ENCODE measurements at regions not wholly inside any gene's neighbourhood (a gene's known extent, or its start where the extent isn't known, plus 50 kb on each side); places are given as distances from the start of the nearest gene placed in this dataset.

DNA sequence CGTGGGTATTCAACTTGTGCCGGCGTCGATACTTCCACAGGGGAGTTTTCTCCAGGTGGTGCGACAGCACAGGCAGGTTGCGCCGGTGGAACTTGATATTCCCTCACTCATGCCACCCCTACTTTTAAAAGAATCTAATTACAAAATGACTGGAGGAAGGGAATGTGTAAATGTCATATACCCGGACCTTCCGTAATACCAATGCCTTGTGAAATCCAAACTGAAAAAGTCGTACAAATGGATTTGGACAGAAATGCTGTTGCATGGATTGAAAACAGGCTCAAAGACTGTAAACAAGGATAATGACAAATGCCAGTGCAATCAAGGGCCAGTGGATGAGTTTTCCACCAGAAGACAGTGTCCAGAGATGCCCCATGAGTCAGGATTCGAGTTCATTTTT is 235.3 kb upstream of the USP25 start:
- DNase-seq, result no peak

DNA sequence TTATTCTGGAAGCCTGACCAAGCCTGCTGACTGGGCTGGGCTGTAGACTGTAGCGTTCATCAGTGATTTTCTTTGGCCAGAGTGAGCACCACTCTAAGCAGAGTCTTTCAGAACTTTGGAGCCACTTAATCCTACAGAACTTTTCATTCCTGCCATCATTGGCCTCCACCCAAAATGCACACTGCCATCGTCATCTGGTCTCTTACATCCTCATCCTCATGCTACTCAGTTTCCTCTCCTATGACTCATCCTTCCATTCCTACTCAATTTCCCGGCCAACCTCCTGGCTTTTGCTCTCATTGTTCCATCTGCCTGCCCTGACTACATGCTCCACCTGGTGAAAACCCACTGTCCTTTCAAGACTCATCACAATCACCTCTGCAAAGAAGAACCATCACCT is 233.8 kb upstream of the USP25 start:
- DNase-seq, result no peak

DNA sequence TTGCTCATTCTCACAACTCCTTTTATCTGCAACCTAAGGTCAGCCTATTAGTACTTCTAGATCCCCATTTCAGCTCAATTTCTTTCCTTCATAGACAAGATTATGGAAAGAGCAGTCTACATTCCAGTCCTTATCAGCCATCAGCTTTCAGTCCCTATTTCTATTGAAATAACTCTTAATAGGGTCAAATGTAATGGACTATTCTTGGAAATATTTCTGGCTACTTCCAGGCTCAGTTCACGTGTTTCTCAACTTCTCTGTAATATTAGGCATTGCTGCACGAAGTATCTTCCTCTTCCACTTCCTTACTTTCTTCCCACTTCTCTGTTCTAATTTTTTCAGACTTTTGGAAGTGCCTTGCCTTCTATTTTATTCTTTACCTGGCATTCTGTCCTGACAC is 232.9 kb upstream of the USP25 start:
- DNase-seq, result no peak

DNA sequence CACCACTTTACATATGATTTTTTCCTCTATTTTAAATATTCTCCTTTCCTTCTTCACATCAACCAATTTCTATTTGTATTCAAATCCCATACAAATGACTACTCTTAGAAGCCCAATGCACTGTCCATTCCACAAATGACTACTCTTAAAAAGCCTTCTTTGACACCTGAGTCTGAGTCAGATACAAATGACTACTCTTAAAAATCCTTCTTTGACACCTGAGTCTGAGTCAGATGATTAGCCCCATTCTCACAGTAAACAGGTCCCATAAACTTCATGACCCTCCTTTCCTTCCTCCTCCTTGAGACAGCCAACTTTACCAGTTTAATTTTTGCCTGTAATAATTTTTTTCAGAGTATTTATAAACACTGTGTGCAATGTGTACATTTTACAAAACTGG is 231.3 kb upstream of the USP25 start:
- no peak for DNase-seq

DNA sequence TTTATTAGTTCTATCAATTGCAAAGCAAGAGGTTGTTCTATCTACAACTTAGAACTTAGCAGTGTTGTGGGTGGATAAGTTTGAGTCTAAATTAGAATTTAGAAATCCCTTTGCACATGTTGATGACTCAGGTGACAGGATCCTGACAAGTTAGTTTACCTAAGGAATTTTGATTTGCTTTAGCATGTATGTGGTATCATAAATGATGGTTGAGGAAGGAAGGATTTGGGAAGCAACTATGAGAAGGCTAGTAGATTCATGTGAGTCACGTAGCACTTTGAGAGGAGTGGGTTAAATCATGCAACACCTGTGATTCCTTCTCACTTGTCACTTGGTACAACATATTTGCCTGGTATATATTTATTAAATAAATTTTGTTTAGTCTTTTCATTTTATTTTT is 223.7 kb upstream of the USP25 start:
- DNase-seq, result no peak

DNA sequence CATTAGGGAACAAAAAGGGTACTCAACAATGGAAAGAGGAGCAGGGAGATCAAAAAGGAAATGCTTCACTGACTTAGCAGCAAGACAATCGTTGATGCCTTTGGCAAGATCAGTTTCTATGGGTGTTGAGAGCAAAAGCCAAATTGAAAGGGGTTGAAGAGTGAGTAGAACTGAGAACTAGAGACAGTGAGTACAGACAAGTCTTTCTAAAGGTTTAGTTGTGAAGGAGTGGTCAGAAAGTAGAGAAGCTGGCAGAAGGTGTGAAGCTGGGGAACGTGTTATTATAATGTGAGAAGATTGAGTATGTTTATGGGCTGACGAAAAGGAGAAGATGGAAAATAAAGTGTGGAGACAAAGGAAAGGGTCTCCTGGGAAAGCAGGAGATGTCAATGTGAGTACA is 221.2 kb upstream of the USP25 start:
- no peak for DNase-seq

DNA sequence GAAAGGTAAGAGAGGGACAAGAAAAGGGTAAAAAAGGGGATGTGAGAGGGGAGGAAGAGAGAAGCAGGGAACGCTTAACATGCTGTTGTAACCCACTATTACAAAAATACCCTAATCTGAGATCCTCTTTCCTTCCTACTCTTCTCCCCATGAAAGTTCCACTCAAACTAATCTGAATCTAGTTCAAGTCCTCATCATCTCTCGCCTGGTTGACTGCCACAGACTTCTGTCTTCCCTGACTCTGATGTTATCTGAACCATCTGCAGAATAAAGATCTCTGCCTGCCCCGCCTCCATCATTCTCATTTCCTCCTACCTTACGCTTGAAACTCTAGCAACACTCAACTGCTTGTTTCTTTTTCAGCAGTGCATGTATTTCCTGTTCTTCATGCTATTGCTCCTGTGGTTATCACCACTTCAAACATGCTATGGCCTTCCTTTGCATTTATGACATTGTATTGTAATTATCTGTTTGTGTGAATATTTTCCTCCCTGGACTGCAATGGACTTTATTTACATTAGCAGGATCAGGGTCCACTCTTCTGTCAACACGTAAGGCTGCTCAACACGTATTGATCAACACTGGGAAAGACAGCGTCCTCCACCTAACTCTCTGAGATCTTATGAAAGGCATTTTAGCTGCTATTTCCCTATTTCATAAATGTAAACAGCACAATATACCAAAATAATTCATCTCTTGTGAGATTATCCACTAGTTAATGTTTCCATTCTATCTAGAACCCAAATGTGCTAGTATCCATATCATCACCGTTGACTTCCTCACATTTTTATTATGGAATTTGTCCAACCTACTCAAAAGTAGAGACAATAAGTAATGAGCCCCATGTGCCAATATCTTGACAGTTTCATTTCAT is 215.5 kb upstream of the USP25 start:
- DNase-seq, result peak; percentile 40

DNA sequence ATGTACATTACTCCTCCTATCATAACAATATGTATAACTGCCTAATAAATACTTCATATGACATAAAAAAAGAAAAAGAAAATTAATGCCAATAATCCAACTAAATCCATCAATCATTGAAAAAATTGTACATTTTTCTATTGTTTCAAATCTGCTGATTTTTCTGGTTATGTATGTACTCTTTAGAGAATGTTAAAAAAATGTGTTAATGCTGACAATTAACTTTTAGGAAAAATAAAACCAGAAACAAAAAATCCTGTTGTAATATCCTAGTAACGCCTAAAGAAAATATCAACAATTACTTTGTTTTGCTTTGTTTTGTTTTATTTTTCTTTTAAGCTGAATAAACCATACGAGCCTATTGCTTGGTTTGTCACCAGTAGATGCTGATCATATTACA is 213.9 kb upstream of the USP25 start:
- DNase-seq, result no peak

DNA sequence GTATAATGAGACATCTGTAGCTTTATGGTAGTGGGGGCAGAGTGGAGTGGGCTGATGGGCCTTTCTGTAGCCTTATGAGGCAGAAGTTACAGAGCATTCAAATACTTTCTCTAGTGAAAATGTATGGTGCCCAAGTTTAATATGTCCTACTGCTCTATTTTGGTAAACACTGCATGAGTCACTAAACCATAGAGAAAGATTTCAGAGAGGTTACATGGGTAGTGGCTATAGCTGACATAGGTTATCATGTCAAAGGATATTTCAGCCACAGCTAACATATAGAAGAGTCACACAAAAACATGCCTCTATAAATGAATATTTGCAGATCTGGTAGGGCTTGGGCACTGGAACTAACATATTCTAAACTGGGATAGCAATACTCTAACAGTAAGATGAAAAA is 212.4 kb upstream of the USP25 start:
- DNase-seq, result no peak

DNA sequence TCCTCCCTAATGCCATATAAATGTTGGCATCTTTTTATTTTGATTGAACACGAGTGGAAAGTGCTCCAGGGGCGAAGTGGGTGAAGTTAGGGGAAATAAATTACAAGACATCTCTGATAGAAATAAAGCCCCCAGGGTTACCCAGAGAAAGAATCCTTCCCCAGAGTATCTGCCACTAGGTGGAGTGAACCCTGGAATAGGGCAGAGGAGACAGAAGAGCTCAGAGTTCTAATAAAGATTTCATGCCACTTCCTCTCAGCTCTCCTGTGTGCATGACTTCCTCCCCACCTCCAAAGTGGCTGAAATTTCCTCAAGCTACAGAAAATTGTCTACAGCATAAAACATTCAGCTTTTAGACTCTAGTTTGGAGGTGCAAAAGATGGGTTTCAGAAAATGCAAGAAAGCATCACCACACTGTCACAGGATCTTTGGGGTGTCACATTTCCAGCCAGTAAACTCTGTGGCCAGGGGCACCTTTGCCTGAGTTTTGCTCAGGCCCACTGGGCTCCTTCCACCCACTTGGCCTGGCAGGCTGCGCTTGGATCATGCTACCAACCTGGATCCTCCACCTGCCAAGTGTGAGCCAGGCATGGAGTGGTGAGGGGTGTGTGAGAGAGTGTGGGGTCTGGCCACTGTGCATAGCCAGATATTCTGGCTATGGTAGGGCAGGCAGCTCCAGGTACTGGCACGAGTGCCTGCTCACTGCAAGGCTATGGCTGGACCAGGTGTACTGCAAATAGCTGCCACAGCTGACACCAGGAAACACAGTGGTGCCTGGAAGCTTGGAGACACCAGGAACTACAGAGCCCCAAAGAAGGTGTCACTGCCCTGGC is 208.8 kb upstream of the USP25 start:
- DNase-seq, result no peak

DNA sequence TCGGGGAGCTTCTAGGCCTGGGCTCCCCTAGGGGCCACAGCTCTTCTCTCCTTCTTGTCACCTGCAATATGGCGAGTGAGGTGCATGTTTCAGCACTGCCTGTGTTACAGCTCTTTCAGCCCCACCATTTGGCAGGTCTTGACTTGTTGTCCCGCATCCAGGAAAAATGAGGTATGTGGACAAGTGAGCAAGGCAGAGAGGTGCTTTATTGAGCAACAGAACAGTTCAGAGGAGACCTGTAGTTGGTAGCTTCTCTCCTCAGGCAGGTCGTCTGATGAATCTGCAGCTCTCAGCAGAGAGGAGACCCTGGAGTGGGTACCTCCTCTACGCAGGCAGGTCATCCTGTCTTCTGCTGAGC is 208.2 kb upstream of the USP25 start:
- DNase-seq, result no peak

DNA sequence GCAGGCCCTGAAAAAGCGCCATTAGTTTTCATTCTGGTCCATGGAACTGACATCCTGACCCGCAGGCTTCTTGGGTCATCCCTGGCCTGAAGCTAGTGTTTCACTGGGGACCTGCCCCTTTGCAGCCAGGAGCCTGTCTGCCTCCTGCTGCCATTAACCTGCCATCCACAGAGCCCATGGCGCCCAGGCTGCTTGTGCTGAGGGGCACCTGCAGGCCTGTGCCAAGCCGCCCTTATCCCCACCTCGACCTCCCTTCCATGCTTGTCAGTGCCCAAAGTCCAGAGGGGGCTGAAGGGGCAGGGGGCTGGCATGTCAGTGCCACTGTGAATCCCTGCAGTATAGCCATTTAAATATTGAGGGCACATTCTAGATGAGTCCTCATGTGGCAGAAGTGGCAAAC is 207.6 kb upstream of the USP25 start:
- DNase-seq, result no peak

DNA sequence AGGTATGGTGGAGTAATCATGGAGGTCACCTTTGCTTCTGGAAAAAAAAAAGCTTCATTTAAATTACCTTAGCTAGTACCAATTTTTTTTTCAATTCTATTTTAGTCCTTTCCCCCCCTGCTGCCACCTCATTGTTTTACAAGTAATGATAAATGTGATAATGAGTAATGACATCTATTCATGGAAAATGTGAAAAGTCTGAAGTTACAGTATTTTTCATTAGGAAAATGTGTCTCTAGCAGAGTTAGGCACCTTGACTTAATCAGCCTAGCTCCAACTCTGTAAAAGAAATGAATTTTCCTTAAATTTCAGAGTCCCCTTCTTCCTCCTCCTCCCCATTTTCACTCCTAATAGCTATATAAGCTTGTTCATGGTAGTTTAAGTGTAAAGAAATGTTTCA is 204.9 kb upstream of the USP25 start:
- DNase-seq, result no peak

DNA sequence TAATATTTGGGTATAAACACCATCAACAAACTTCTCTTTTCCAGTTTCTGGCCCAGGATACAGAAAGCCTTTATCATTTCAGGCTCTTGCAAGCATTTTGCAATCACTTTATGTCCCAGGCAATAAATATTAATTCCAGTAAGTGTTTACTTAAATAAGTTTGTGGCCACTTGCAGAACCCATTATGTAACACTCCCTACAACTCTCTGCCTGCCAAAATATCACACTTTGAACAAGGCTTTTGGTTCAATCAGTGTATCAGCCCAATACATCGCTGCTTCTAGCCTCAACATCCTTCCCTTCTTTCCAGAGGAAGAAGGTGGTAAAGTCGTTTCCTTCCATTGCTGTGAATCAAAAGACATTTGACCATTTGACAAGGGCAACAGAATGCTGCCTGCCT is 203.0 kb upstream of the USP25 start:
- no peak for DNase-seq

DNA sequence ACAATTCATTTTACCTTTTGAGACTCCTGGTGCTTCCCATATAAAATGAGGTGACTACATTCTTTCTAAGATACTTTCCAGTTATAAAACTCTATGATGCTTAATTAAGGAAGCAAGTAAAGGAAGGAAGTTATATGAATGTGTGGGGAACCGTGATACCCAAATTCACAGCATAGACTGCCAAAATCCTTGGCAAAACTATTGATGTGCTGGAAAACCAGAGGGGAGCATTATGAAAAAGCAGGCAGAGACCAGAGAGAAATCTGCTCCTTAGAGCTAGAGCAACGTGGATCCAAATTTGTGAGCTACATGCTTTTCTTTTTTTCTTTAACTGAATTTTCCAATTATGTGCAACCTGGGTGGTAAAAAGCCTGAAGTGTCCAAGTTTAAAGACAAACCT is 201.4 kb upstream of the USP25 start:
- DNase-seq, result no peak

DNA sequence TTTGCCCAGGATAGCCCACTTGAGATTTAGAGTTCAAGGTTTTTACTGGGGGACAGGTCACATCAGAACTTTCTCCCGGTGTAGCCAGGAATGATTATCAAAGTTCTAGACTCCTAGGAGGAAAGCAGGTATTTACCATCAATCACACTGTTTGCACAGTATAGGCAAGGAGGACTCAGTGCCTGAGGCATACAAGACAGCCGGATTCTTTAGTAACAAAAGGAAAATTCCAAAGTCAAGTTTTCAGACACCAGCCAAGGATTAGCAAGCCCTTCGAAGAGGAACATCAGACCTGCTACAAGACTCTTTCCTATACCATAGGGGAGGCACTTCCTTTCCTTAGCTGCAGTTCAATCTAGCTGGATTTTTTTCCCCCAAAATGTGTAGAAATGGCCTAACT is 197.8 kb upstream of the USP25 start:
- no peak for DNase-seq

DNA sequence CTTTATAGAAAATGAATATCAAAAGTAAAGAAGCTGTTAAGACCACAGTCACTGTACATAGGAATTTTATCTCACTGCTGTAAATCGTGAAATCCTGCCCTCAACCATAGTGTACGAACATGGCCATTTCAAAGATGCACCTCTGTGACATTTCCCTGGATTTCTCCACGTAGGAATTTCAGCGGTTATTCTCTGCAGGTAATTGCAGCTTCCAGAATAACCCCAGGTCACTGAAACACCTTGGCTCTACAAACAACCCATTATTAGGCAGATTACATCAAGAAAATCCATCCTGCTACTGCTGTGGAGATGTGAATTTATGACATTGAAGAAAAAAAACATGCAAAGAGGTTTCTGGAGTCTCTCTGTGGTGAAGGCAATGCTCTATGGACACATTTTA is 196.2 kb upstream of the USP25 start:
- no peak for DNase-seq

DNA sequence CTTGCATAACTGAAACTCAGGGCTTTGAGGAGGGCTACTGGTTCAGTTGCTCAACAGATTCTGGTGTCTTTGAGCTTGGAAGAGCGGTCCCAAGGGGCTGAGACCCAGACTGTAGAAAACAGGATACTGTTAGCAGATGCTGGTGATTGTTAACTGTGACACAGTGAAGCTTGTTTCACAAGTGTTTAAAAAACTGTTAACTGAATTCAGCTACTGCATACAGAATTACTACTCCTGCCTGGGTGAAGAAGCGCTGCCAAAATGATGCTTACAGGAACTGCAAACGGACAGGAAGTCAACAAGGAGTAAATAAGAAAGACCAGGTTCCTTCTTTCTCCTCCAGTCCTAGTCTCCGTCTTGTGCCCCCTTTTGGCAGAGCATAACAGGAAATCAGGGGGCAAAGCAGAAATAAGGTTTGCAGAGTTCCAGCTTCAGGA is 195.3 kb upstream of the USP25 start:
- no peak for DNase-seq

DNA sequence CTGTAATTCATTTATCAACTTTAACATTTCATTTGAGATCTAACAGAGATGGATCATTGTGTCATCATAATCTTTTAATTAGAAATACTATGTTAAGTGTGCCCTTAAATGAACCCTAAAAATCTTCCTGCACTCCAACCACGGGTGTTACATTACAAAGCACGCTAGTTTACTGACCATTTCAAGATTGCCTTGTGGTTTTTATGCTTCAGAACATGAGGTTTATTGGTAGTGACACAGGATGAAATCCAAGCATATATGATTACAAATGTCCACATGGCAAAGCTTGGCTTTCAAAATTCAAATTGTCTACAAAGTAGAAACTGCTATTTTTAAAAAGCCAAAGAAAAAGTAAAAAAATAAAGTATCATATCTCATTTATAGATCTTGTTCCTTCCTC is 190.4 kb upstream of the USP25 start:
- DNase-seq, result no peak

DNA sequence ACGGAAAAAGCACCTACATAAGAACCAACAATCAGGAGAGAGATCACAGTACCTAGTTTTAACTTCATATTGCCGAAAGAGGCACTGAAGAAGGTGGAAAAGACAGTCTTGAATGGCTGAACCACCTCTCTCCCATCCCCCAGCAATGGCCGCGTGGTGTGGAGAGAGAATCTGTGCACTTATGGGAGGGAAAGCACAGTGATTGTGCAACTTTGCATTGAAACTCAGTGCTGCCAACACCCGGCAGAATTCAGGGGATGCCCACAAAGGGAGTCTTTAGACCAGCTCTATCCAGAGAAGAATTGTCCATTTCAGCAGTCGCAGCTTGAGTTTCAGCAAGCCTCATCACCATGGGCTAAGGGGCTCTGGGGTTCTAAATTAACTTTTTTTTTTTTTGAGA is 186.3 kb upstream of the USP25 start:
- DNase-seq, result no peak

DNA sequence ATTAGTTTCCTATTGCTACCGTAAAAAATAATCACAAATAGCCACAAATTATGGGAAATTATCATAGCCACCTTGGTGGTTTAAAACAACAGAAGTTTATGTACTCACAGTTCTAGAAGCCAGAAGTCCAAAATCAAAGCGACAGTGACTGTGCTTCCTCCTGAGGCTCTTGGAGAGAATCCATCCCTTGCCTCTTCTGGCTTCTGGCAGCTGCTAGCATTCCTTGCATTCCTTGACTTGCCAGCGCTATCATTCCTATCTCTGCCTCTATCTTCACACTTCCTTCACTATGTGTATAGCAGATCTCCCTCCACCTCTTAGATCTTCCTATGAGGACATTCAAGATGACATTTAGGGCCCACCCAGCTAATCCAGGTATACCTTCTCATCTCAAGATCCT is 180.1 kb upstream of the USP25 start:
- no peak for DNase-seq

DNA sequence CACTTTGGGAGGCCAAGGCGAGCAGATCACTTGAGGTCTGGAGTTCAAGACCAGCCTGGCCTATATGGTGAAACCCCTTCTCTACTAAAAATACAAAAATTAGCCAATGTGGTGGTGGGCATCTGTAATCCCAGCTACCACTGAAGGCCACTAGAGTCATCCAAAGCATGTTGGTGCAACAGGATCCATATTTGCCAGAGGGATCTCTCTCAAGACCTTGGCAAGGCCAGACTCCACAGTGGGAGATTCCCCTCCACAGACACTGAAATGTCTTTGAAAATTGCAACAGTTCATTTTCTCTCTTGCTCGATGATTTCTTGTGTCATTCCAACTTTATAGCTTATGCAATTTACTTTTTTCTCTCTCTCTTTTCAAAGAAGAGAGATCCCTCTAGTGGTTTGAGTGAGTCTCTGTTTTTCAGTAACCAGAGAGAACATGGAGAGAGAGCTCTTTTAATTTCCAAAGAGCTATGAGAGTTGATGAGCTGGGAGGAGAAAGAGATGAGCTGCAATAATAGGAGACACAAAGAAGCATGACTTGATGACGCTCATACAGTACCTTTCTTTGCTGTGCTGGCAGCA is 176.8 kb upstream of the USP25 start:
- DNase-seq, result no peak

DNA sequence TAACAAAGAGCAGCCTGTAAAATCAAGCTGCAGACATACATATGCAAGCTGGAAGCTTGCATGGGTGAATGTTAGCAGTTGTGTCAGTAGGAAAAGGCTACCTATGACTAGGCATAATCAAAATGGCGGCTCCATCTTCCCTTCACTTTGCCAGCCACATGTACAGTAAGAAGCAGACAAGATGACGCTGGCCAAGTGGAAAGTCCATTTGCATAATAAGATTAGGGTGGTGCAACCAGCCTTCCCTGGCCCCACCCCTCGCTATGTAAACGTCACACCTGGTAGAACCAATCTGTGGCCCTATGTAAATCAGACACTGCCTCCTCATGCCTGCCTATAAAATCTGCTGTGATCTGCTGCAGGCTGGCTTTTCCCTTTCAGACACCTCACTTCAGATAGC is 171.9 kb upstream of the USP25 start:
- no peak for DNase-seq

DNA sequence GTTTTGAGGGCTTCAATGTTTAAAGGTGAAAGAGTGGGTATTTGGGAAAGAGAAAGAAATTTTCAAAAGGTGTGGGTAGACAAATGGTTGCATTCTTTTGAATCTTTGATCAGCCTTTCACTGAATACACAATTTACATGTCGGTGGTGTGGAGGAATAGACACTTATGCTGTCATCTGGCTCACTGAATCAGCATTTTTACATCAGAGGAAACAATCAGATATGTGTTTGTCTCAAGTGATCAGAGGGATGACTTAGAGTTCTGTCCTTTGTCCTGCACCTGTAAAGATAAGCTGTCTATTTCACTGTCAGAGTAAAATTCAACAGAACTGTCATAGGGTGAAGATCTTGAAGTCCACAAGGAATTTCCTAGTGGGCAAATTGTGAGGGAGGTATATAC is 170.9 kb upstream of the USP25 start:
- no peak for DNase-seq
